Tibial artery (tissue), 4 donors: ENCODE measurements at regions not wholly inside any gene's neighbourhood (a gene's known extent, or its start where the extent isn't known, plus 50 kb on each side); places are given as distances from the start of the nearest gene placed in this dataset.

ENCODE experiments used
- DNase-seq, 2 donors: peaks; one replicate each; pipeline ENCODE4 v3.0.0-alpha.2; 2019
- H3K27ac ChIP-seq, 2 donors: fragments of 200-600 bp; sonication (generic) in 1 of 2; 1 replicate in 1 of 2; 2 replicates in 1 of 2; pipeline ENCODE4 v1.5.1; 2018 to 2019; ENCODE audit warnings: mild to moderate bottlenecking in 1 of 2
- H3K27me3 ChIP-seq, 2 donors: fragments of 200-600 bp; sonication (generic) in 1 of 2; one replicate each; pipeline versions ENCODE4 v1.5.1 to v1.6.0; 2016 to 2019
- H3K36me3 ChIP-seq, 3 donors: fragments of 200-600 bp; sonication (generic) in 2 of 3; one replicate each; pipeline ENCODE4 v1.5.1; 2016 to 2019; ENCODE audit warnings: mild to moderate bottlenecking in 2 of 3
- H3K4me1 ChIP-seq, 4 donors: fragments of 200-600 bp; sonication (generic) in 2 of 4; 1 replicate in 3 of 4; 2 replicates in 1 of 4; pipeline ENCODE4 v1.5.1; 2016 to 2019
- H3K4me3 ChIP-seq, 2 donors: fragments of 200-600 bp; sonication (generic) in 1 of 2; 1 replicate in 1 of 2; 2 replicates in 1 of 2; pipeline ENCODE4 v1.5.1; 2018 to 2019; ENCODE audit warnings: mild to moderate bottlenecking in 2 of 2
- H3K9me3 ChIP-seq, 3 donors: fragments of 200-600 bp; sonication (generic) in 1 of 3; one replicate each; pipeline ENCODE4 v1.5.1; 2016 to 2019
- CTCF ChIP-seq, 2 experiments: fragments of 200-600 bp in 1 of 2; fragments of 450-650 bp in 1 of 2; IDR thresholded peaks; one replicate each; pipeline ENCODE4 v1.5.1; 2017 to 2019; ENCODE audit warnings: antibody characterized with exemption in 2 of 2, mild to moderate bottlenecking in 1 of 2, moderate library complexity in 1 of 2
- intact Hi-C: fragments of 100-400 bp; cut with DNase I; formaldehyde crosslinking; loops from one replicate; pipeline ENCODE4 v1.15.0; 2023; ENCODE audit warnings: low total_unique reads

GRCh38 chr2:120953843-120954584 is 218.3 kb downstream of the GLI2 start:
- H3K4me1 ChIP-seq = no peaks in the 10 kb centered on the region
- intact Hi-C loops = loop anchor here (10.0 kb wide), 1 partner anchor 111 kb away; no protein-coding TSS in a partner anchor
- H3K9me3 ChIP-seq = no peaks in the 10 kb centered on the region
- no peak overlapping the region for H3K27ac ChIP-seq
- H3K36me3 ChIP-seq = peaks cover 6 to 30% (median 22%) of the 10 kb centered on the region in 3 donors
- no peak for TF ChIP-seq CTCF (IDR thresholded peaks at IDR 0.05)
- no peak overlapping the region for H3K4me3 ChIP-seq
- DNase-seq = no peak
- no peaks in the 10 kb centered on the region for H3K27me3 ChIP-seq

GRCh38 chr2:120954939-120955338 is 219.3 kb downstream of the GLI2 start:
- Histone ChIP-seq H3K27ac (no peak overlapping the region), H3K4me3 (no peak overlapping the region), H3K36me3 (peaks cover 10 to 38% (median 28%) of the 10 kb centered on the region in 3 donors), H3K27me3 (no peaks in the 10 kb centered on the region), H3K4me1 (no peaks in the 10 kb centered on the region), H3K9me3 (no peaks in the 10 kb centered on the region)
- TF ChIP-seq CTCF (IDR thresholded peaks at IDR 0.05) = no peak
- intact Hi-C loops = loop anchor here (10.0 kb wide), 1 partner anchor 110 kb away; no protein-coding TSS in a partner anchor
- DNase-seq = no peak

- no peaks in the 10 kb centered on the region for H3K9me3 ChIP-seq
- peaks cover 10 to 40% (median 29%) of the 10 kb centered on the region in 3 donors for H3K36me3 ChIP-seq
- H3K4me1 ChIP-seq = no peaks in the 10 kb centered on the region
- H3K4me3 ChIP-seq = no peak overlapping the region
- DNase-seq = no peak
- intact Hi-C loops = loop anchor here (10.0 kb wide), 1 partner anchor 109 kb away; no protein-coding TSS in a partner anchor
- H3K27ac ChIP-seq = no peak overlapping the region
- no peak for TF ChIP-seq CTCF (IDR thresholded peaks at IDR 0.05)
- no peaks in the 10 kb centered on the region for H3K27me3 ChIP-seq
These were observed 219.8 kb downstream of the GLI2 start for GRCh38 chr2:120955427-120955826.

- intact Hi-C loops = loop anchor here (10.0 kb wide), 1 partner anchor 108 kb away; no protein-coding TSS in a partner anchor
- H3K36me3 ChIP-seq = peaks cover 10 to 38% (median 29%) of the 10 kb centered on the region in 3 donors
- DNase-seq = no peak
- no peaks in the 10 kb centered on the region for H3K27me3 ChIP-seq
- no peak overlapping the region for H3K4me3 ChIP-seq
- H3K4me1 ChIP-seq = no peaks in the 10 kb centered on the region
- no peak overlapping the region for H3K27ac ChIP-seq
- TF ChIP-seq CTCF (IDR thresholded peaks at IDR 0.05) = no peak
- no peaks in the 10 kb centered on the region for H3K9me3 ChIP-seq
These were observed 221.0 kb downstream of the GLI2 start for GRCh38 chr2:120956486-120957156.

DNA sequence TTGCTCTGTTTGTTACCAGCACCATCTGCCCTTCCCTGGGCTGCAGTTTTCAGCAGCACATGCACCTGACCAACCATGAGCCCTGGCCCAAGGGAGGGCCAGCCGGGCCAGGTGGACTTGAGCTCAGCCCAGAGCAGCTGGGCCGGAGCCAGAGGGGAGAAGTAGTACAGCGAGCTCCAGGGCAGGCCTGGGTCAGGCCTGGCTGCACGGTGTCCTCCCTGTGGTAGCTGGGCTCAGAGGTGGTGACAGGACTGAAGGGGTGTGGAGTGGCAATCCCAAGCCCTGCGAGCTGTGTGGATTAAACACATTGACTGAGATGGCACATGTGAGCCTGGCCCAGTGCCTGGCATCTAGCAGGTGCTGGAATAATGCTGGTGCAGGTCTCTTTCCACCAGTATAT is 222.2 kb downstream of the GLI2 start:
- H3K9me3 ChIP-seq = no peaks in the 10 kb centered on the region
- no peak for DNase-seq
- H3K4me1 ChIP-seq = no peaks in the 10 kb centered on the region
- H3K4me3 ChIP-seq = no peak overlapping the region
- no peak overlapping the region for H3K27ac ChIP-seq
- peaks cover 10 to 33% (median 29%) of the 10 kb centered on the region in 3 donors for H3K36me3 ChIP-seq
- H3K27me3 ChIP-seq = no peaks in the 10 kb centered on the region
- intact Hi-C loops = loop anchor here (10.0 kb wide), 1 partner anchor 107 kb away; no protein-coding TSS in a partner anchor
- no peak for TF ChIP-seq CTCF (IDR thresholded peaks at IDR 0.05)
